ENCODE measurements at regions not wholly inside any gene's neighbourhood (a gene's known extent, or its start where the extent isn't known, plus 50 kb on each side); places are given as distances from the start of the nearest gene placed in this dataset.

DNA sequence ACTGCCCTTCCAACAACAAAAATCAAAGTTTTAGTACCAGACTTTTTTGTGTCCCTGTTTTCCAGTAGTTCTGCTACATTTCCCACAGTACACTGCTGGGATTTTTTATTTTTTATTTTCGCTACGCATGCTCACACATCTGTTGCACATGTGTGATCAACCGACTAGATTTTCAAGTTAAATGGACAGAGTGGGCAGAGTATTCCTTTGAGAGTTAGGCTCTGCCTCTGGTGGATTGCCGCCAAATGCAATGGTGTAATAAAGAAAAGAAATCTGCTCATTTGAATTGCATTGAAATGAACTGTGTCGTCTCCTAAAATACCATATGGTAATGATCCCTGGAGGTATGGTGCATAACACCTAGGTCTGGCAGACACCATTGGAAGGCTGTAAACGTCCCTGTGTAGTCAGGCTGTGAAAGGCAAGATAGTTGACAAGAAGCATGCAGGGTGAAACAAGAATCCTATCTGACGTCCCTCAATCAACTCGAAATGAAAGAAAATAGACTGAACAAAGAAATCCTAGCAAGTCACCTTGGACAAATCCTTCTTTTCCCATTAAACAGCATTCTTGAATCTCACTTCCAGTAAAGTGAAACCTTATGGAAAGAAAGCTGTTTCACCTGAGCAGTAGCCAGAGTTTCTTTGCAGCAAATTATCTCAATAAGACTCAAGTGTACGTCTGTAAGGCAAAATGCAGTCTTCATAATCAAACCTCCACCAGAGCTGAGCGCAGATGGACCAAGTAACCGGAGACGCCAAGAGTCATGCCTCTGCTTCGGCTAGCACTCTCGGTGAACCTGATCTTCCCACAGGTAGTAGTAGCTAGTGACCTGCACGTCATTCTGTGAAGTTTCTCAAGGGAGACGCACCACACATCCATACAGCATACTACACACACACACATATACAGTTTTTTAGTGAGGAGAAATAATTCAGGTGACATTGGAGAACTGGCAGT lies 357.3 kb downstream of the CRPPA start:
- H3K9me3 ChIP-seq (replicated peaks; ENCODE audit: control insufficient read depth, insufficient read depth, low read depth, low read length): no peaks in the 10 kb centered on the region
- intact Hi-C loops (cut with micrococcal nuclease): loop anchor here (10.0 kb wide), 1 partner anchor 459 kb away; no protein-coding TSS in a partner anchor
- H3K4me3 ChIP-seq: no peak overlapping the region
- TF ChIP-seq, protein P1, sequence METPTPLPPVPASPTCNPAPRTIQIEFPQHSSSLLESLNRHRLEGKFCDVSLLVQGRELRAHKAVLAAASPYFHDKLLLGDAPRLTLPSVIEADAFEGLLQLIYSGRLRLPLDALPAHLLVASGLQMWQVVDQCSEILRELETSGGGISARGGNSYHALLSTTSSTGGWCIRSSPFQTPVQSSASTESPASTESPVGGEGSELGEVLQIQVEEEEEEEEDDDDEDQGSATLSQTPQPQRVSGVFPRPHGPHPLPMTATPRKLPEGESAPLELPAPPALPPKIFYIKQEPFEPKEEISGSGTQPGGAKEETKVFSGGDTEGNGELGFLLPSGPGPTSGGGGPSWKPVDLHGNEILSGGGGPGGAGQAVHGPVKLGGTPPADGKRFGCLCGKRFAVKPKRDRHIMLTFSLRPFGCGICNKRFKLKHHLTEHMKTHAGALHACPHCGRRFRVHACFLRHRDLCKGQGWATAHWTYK (CRISPR knock-in tag; IDR thresholded peaks at IDR 0.05): no peak
- H3K4me2 ChIP-seq (ENCODE audit: insufficient read depth, low read length): peak overlapping the region; percentile 26; the same call in 1 of the 2 replicates
- no peaks in the 10 kb centered on the region for H4K20me1 ChIP-seq (replicated peaks; ENCODE audit: control insufficient read depth, insufficient read depth, low read length)
- FAIRE-seq (peak; percentile 19), ATAC-seq (peak; percentile 48; the same call in 2 of the 3 replicates), DNase-seq (ENCODE audit: extremely low read depth in 1 of 4, low spot score in 3 of 4) (no peak)
- H3K4me1 ChIP-seq (replicated peaks in 1 of 2; ENCODE audit: control insufficient read depth in 2 of 2, insufficient read depth in 2 of 2, low read length in 2 of 2): no peaks in the 10 kb centered on the region
- WGBS (ENCODE audit: insufficient coverage, low coverage, missing lambda C conversion rate): 6% methylated on average over 16 of the region's 16 CpGs
- H3K27me3 ChIP-seq (ENCODE audit: control insufficient read depth in 2 of 2, insufficient read depth in 2 of 2, low read length in 2 of 2): no peaks in the 10 kb centered on the region
- no peaks in the 10 kb centered on the region for H3K36me3 ChIP-seq (ENCODE audit: control insufficient read depth, insufficient read depth, low read length)
- ChIA-PET CTCF (ENCODE audit: low intra/inter-chr PET ratio) (no interaction called here), POLR2A (no interaction called here)
- no peak overlapping the region for H3K27ac ChIP-seq (ENCODE audit: extremely low read depth, low read depth, low read length)
- H2AFZ ChIP-seq (ENCODE audit: low read depth, low read length): peak overlapping the region; percentile 27; the same call in 1 of the 2 replicates
- H3K9ac ChIP-seq (ENCODE audit: insufficient read depth in 1 of 2, low read depth in 2 of 2, low read length in 2 of 2): peak overlapping the region in 1 of 2 experiments; percentile 39; a peak in 1 of 4 replicates
- no peaks in the 10 kb centered on the region for H3K9me1 ChIP-seq (ENCODE audit: control insufficient read depth, insufficient read depth, low read length)
- no TSS peak for BruUV-seq (replicated peaks)
- no peaks in the 10 kb centered on the region for H3K79me2 ChIP-seq (ENCODE audit: control insufficient read depth, insufficient read depth, low read length)
- in situ Hi-C loops (cut with MboI): loop anchor here (25.0 kb wide), 2 partner anchors 752 to 1352 kb away; no protein-coding TSS in a partner anchor

DNA sequence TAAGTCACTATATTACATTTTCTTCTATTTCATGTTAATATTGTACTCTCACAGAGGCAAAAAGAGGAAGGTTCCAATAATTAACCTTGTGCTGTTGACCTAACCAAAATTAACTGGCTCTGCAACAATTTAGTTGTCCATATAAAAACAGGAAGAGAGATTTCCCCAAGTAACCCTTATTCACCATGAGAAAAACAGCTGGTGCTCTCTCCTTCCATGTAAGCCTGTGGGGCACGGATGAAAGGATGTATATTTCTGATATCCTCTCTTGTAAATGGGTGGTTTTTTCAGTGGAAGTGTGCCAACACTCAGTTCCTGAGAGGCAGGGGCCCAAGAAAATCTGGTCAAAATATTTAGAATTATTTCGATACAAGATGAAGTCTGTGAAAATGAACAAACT lies 358.1 kb downstream of the CRPPA start:
- Histone ChIP-seq H3K79me2 (ENCODE audit: control insufficient read depth, insufficient read depth, low read length) (no peaks in the 10 kb centered on the region), H3K27me3 (ENCODE audit: control insufficient read depth in 2 of 2, insufficient read depth in 2 of 2, low read length in 2 of 2) (no peaks in the 10 kb centered on the region), H3K27ac (ENCODE audit: extremely low read depth, low read depth, low read length) (no peak overlapping the region), H2AFZ (ENCODE audit: low read depth, low read length) (no peak overlapping the region), H3K9me3 (replicated peaks; ENCODE audit: control insufficient read depth, insufficient read depth, low read depth, low read length) (no peaks in the 10 kb centered on the region), H3K4me3 (no peak overlapping the region), H3K9me1 (ENCODE audit: control insufficient read depth, insufficient read depth, low read length) (no peaks in the 10 kb centered on the region), H3K36me3 (ENCODE audit: control insufficient read depth, insufficient read depth, low read length) (no peaks in the 10 kb centered on the region), H3K4me1 (replicated peaks in 1 of 2; ENCODE audit: control insufficient read depth in 2 of 2, insufficient read depth in 2 of 2, low read length in 2 of 2) (no peaks in the 10 kb centered on the region), H3K9ac (ENCODE audit: insufficient read depth in 1 of 2, low read depth in 2 of 2, low read length in 2 of 2) (no peak overlapping the region), H3K4me2 (ENCODE audit: insufficient read depth, low read length) (no peak overlapping the region), H4K20me1 (replicated peaks; ENCODE audit: control insufficient read depth, insufficient read depth, low read length) (no peaks in the 10 kb centered on the region)
- ATAC-seq: no peak
- in situ Hi-C loops (cut with MboI): loop anchor here (25.0 kb wide), 2 partner anchors 751 to 1351 kb away; no protein-coding TSS in a partner anchor
- intact Hi-C loops (cut with micrococcal nuclease): loop anchor here (10.0 kb wide), 1 partner anchor 458 kb away; no protein-coding TSS in a partner anchor
- FAIRE-seq: no peak
- CTCF ChIA-PET (ENCODE audit: low intra/inter-chr PET ratio): no interaction called here
- 12% methylated on average over 2 of the region's 2 CpGs for WGBS (ENCODE audit: insufficient coverage, low coverage, missing lambda C conversion rate)
- TF ChIP-seq POLR2AphosphoS5 (IDR thresholded peaks at IDR 0.05; ENCODE audit: control insufficient read depth, insufficient read depth, low read depth, low read length) (no peak), ZNF780A (CRISPR knock-in tag; IDR thresholded peaks at IDR 0.05) (no peak), SETDB1 (IDR thresholded peaks at IDR 0.05; ENCODE audit: low read length) (no peak), CHD4 (IDR thresholded peaks at IDR 0.05; ENCODE audit: insufficient read depth, insufficient replicate concordance, low read depth, low read length, poor library complexity, severe bottlenecking) (no peak), YBX1 (IDR thresholded peaks at IDR 0.05) (no peak)
- TF ChIP-seq, protein P2, sequence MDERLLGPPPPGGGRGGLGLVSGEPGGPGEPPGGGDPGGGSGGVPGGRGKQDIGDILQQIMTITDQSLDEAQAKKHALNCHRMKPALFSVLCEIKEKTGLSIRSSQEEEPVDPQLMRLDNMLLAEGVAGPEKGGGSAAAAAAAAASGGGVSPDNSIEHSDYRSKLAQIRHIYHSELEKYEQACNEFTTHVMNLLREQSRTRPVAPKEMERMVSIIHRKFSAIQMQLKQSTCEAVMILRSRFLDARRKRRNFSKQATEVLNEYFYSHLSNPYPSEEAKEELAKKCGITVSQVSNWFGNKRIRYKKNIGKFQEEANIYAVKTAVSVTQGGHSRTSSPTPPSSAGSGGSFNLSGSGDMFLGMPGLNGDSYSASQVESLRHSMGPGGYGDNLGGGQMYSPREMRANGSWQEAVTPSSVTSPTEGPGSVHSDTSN (CRISPR knock-in tag; IDR thresholded peaks at IDR 0.05; ENCODE audit: low read depth): no peak
- TF ChIP-seq, protein P2 (tag; conservative IDR thresholded peaks at IDR 0.05; ENCODE audit: low read depth): no peak
- no TSS peak for BruUV-seq (replicated peaks)
- no peak for DNase-seq (ENCODE audit: extremely low read depth in 1 of 4, low spot score in 3 of 4)
- POLR2A ChIA-PET: no interaction called here
